ENCODE measurements at regions not wholly inside any gene's neighbourhood (a gene's known extent, or its start where the extent isn't known, plus 50 kb on each side); places are given as distances from the start of the nearest gene placed in this dataset.
"Not testable (repeated sequence)": the region's sequence is repeated elsewhere in the genome, so short reads cannot be mapped to it uniquely, and the experiment has no call there.

- Histone ChIP-seq H3K9ac (ENCODE audit: low read depth in 1 of 2, low read length in 2 of 2) (no peak overlapping the region), H3K4me1 (ENCODE audit: control insufficient read depth in 1 of 2, insufficient read depth in 2 of 2, low read length in 2 of 2) (no peaks in the 10 kb centered on the region), H3K4me3 (ENCODE audit: low read depth in 1 of 2, low read length in 2 of 2) (no peak overlapping the region), H3K27ac (ENCODE audit: low read depth, low read length) (no peak overlapping the region), H3K27me3 (ENCODE audit: control insufficient read depth in 1 of 2, insufficient read depth in 2 of 2, low read length in 2 of 2) (no peaks in the 10 kb centered on the region), H3K9me3 (ENCODE audit: control insufficient read depth in 1 of 2, low read length in 2 of 2) (no peaks in the 10 kb centered on the region), H3K36me3 (ENCODE audit: control insufficient read depth in 1 of 2, insufficient read depth in 2 of 2, low read length in 2 of 2) (no peaks in the 10 kb centered on the region)
Measured at GRCh38 chr11:70550456-70551195, 152.3 kb downstream of the CTTN start.

GRCh38 chr11:70551351-70552166 lies 153.2 kb downstream of the CTTN start:
- Histone ChIP-seq H3K36me3 (ENCODE audit: control insufficient read depth in 1 of 2, insufficient read depth in 2 of 2, low read length in 2 of 2) (no peaks in the 10 kb centered on the region), H3K27me3 (ENCODE audit: control insufficient read depth in 1 of 2, insufficient read depth in 2 of 2, low read length in 2 of 2) (no peaks in the 10 kb centered on the region), H3K4me1 (ENCODE audit: control insufficient read depth in 1 of 2, insufficient read depth in 2 of 2, low read length in 2 of 2) (no peaks in the 10 kb centered on the region), H3K9me3 (ENCODE audit: control insufficient read depth in 1 of 2, low read length in 2 of 2) (no peaks in the 10 kb centered on the region), H3K4me3 (ENCODE audit: low read depth in 1 of 2, low read length in 2 of 2) (no peak overlapping the region), H3K9ac (ENCODE audit: low read depth in 1 of 2, low read length in 2 of 2) (no peak overlapping the region), H3K27ac (ENCODE audit: low read depth, low read length) (no peak overlapping the region)

- H3K9ac ChIP-seq (ENCODE audit: low read depth in 1 of 2, low read length in 2 of 2), result no peak overlapping the region
- no peaks in the 10 kb centered on the region for H3K4me1 ChIP-seq (ENCODE audit: control insufficient read depth in 1 of 2, insufficient read depth in 2 of 2, low read length in 2 of 2)
- no peak overlapping the region for H3K4me3 ChIP-seq (ENCODE audit: low read depth in 1 of 2, low read length in 2 of 2)
- H3K36me3 ChIP-seq (ENCODE audit: control insufficient read depth in 1 of 2, insufficient read depth in 2 of 2, low read length in 2 of 2), result no peaks in the 10 kb centered on the region
- H3K27me3 ChIP-seq (ENCODE audit: control insufficient read depth in 1 of 2, insufficient read depth in 2 of 2, low read length in 2 of 2), result no peaks in the 10 kb centered on the region
- H3K27ac ChIP-seq (ENCODE audit: low read depth, low read length), result no peak overlapping the region
- H3K9me3 ChIP-seq (ENCODE audit: control insufficient read depth in 1 of 2, low read length in 2 of 2), result no peaks in the 10 kb centered on the region
Measured at GRCh38 chr11:70552167-70553150, 154.1 kb downstream of the CTTN start.

GRCh38 chr11:70555078-70555477 lies 156.7 kb downstream of the CTTN start:
- H3K27me3 ChIP-seq (ENCODE audit: control insufficient read depth in 1 of 2, insufficient read depth in 2 of 2, low read length in 2 of 2), result no peaks in the 10 kb centered on the region
- no peak overlapping the region for H3K27ac ChIP-seq (ENCODE audit: low read depth, low read length)
- H3K4me3 ChIP-seq (ENCODE audit: low read depth in 1 of 2, low read length in 2 of 2), result no peak overlapping the region
- H3K9ac ChIP-seq (ENCODE audit: low read depth in 1 of 2, low read length in 2 of 2), result no peak overlapping the region
- no peaks in the 10 kb centered on the region for H3K4me1 ChIP-seq (ENCODE audit: control insufficient read depth in 1 of 2, insufficient read depth in 2 of 2, low read length in 2 of 2)
- H3K36me3 ChIP-seq (ENCODE audit: control insufficient read depth in 1 of 2, insufficient read depth in 2 of 2, low read length in 2 of 2), result no peaks in the 10 kb centered on the region
- H3K9me3 ChIP-seq (ENCODE audit: control insufficient read depth in 1 of 2, low read length in 2 of 2), result no peaks in the 10 kb centered on the region

GRCh38 chr11:70556884-70557741 lies 158.8 kb downstream of the CTTN start:
- no peak overlapping the region for H3K9ac ChIP-seq (ENCODE audit: low read depth in 1 of 2, low read length in 2 of 2)
- H3K4me3 ChIP-seq (ENCODE audit: low read depth in 1 of 2, low read length in 2 of 2), result no peak overlapping the region
- no peaks in the 10 kb centered on the region for H3K36me3 ChIP-seq (ENCODE audit: control insufficient read depth in 1 of 2, insufficient read depth in 2 of 2, low read length in 2 of 2)
- no peaks in the 10 kb centered on the region for H3K27me3 ChIP-seq (ENCODE audit: control insufficient read depth in 1 of 2, insufficient read depth in 2 of 2, low read length in 2 of 2)
- no peaks in the 10 kb centered on the region for H3K4me1 ChIP-seq (ENCODE audit: control insufficient read depth in 1 of 2, insufficient read depth in 2 of 2, low read length in 2 of 2)
- no peak overlapping the region for H3K27ac ChIP-seq (ENCODE audit: low read depth, low read length)
- H3K9me3 ChIP-seq (ENCODE audit: control insufficient read depth in 1 of 2, low read length in 2 of 2), result no peaks in the 10 kb centered on the region

- Histone ChIP-seq H3K27ac (ENCODE audit: low read depth, low read length) (no peak overlapping the region), H3K9ac (ENCODE audit: low read depth in 1 of 2, low read length in 2 of 2) (no peak overlapping the region), H3K4me1 (ENCODE audit: control insufficient read depth in 1 of 2, insufficient read depth in 2 of 2, low read length in 2 of 2) (no peaks in the 10 kb centered on the region), H3K36me3 (ENCODE audit: control insufficient read depth in 1 of 2, insufficient read depth in 2 of 2, low read length in 2 of 2) (no peaks in the 10 kb centered on the region), H3K9me3 (ENCODE audit: control insufficient read depth in 1 of 2, low read length in 2 of 2) (no peaks in the 10 kb centered on the region), H3K27me3 (ENCODE audit: control insufficient read depth in 1 of 2, insufficient read depth in 2 of 2, low read length in 2 of 2) (no peaks in the 10 kb centered on the region), H3K4me3 (ENCODE audit: low read depth in 1 of 2, low read length in 2 of 2) (no peak overlapping the region)
Measured at GRCh38 chr11:70557742-70558485, 159.6 kb downstream of the CTTN start.

GRCh38 chr11:70558681-70559080 lies 160.4 kb downstream of the CTTN start:
- Histone ChIP-seq H3K36me3 (ENCODE audit: control insufficient read depth in 1 of 2, insufficient read depth in 2 of 2, low read length in 2 of 2) (no peaks in the 10 kb centered on the region), H3K4me1 (ENCODE audit: control insufficient read depth in 1 of 2, insufficient read depth in 2 of 2, low read length in 2 of 2) (no peaks in the 10 kb centered on the region), H3K27ac (ENCODE audit: low read depth, low read length) (no peak overlapping the region), H3K27me3 (ENCODE audit: control insufficient read depth in 1 of 2, insufficient read depth in 2 of 2, low read length in 2 of 2) (no peaks in the 10 kb centered on the region), H3K9ac (ENCODE audit: low read depth in 1 of 2, low read length in 2 of 2) (no peak overlapping the region), H3K9me3 (ENCODE audit: control insufficient read depth in 1 of 2, low read length in 2 of 2) (no peaks in the 10 kb centered on the region), H3K4me3 (ENCODE audit: low read depth in 1 of 2, low read length in 2 of 2) (no peak overlapping the region)

GRCh38 chr11:70559516-70559915 lies 161.2 kb downstream of the CTTN start:
- no peaks in the 10 kb centered on the region for H3K9me3 ChIP-seq (ENCODE audit: control insufficient read depth in 1 of 2, low read length in 2 of 2)
- no peak overlapping the region for H3K4me3 ChIP-seq (ENCODE audit: low read depth in 1 of 2, low read length in 2 of 2)
- H3K36me3 ChIP-seq (ENCODE audit: control insufficient read depth in 1 of 2, insufficient read depth in 2 of 2, low read length in 2 of 2), result no peaks in the 10 kb centered on the region
- no peaks in the 10 kb centered on the region for H3K27me3 ChIP-seq (ENCODE audit: control insufficient read depth in 1 of 2, insufficient read depth in 2 of 2, low read length in 2 of 2)
- no peak overlapping the region for H3K9ac ChIP-seq (ENCODE audit: low read depth in 1 of 2, low read length in 2 of 2)
- H3K4me1 ChIP-seq (ENCODE audit: control insufficient read depth in 1 of 2, insufficient read depth in 2 of 2, low read length in 2 of 2), result no peaks in the 10 kb centered on the region
- H3K27ac ChIP-seq (ENCODE audit: low read depth, low read length), result no peak overlapping the region

- not testable (repeated sequence) for H3K9me3 ChIP-seq (ENCODE audit: control insufficient read depth in 1 of 2, low read length in 2 of 2); H3K27ac ChIP-seq (ENCODE audit: low read depth, low read length); H3K9ac ChIP-seq (ENCODE audit: low read depth in 1 of 2, low read length in 2 of 2); H3K36me3 ChIP-seq (ENCODE audit: control insufficient read depth in 1 of 2, insufficient read depth in 2 of 2, low read length in 2 of 2); H3K4me1 ChIP-seq (ENCODE audit: control insufficient read depth in 1 of 2, insufficient read depth in 2 of 2, low read length in 2 of 2); H3K4me3 ChIP-seq (ENCODE audit: low read depth in 1 of 2, low read length in 2 of 2); H3K27me3 ChIP-seq (ENCODE audit: control insufficient read depth in 1 of 2, insufficient read depth in 2 of 2, low read length in 2 of 2)
Measured at GRCh38 chr11:70560621-70561020, 162.3 kb downstream of the CTTN start.

Data from duodenal mucosa (tissue), 2 donors.